ENCODE measurements at regions not wholly inside any gene's neighbourhood (a gene's known extent, or its start where the extent isn't known, plus 50 kb on each side); places are given as distances from the start of the nearest gene placed in this dataset.

DNA sequence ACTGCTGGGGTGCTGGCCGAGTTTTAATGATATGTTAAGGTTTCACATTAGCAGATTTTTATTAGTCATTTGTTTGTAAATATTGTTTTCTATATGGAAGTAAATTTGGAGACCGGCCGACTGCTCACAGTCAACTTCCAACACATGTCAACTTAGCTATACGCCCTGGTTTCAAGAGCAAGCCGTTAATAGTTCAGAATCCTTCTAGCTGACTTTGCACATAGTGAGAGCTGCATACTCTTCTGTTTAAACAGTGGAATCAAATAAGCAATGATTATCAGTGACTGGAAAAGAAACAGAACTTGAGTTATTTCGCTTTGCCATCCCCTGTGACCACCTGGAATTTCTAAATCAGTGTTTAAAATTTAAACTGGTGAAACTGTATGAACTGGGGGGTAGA lies 109.9 kb downstream of the PFKFB3 start:
- no peaks in the 10 kb centered on the region for H3K36me3 ChIP-seq
- TF ChIP-seq, protein P1, sequence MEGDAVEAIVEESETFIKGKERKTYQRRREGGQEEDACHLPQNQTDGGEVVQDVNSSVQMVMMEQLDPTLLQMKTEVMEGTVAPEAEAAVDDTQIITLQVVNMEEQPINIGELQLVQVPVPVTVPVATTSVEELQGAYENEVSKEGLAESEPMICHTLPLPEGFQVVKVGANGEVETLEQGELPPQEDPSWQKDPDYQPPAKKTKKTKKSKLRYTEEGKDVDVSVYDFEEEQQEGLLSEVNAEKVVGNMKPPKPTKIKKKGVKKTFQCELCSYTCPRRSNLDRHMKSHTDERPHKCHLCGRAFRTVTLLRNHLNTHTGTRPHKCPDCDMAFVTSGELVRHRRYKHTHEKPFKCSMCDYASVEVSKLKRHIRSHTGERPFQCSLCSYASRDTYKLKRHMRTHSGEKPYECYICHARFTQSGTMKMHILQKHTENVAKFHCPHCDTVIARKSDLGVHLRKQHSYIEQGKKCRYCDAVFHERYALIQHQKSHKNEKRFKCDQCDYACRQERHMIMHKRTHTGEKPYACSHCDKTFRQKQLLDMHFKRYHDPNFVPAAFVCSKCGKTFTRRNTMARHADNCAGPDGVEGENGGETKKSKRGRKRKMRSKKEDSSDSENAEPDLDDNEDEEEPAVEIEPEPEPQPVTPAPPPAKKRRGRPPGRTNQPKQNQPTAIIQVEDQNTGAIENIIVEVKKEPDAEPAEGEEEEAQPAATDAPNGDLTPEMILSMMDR (IDR thresholded peaks at IDR 0.05): no peak
- H3K9me3 ChIP-seq: no peaks in the 10 kb centered on the region
- ATAC-seq (no peak), DNase-seq (no peak)
- no peaks in the 10 kb centered on the region for H3K4me1 ChIP-seq
- no peak overlapping the region for H3K4me3 ChIP-seq
- intact Hi-C loops (cut with DNase I): no loop called here
- no peak overlapping the region for H3K27ac ChIP-seq
- no peaks in the 10 kb centered on the region for H3K27me3 ChIP-seq

DNA sequence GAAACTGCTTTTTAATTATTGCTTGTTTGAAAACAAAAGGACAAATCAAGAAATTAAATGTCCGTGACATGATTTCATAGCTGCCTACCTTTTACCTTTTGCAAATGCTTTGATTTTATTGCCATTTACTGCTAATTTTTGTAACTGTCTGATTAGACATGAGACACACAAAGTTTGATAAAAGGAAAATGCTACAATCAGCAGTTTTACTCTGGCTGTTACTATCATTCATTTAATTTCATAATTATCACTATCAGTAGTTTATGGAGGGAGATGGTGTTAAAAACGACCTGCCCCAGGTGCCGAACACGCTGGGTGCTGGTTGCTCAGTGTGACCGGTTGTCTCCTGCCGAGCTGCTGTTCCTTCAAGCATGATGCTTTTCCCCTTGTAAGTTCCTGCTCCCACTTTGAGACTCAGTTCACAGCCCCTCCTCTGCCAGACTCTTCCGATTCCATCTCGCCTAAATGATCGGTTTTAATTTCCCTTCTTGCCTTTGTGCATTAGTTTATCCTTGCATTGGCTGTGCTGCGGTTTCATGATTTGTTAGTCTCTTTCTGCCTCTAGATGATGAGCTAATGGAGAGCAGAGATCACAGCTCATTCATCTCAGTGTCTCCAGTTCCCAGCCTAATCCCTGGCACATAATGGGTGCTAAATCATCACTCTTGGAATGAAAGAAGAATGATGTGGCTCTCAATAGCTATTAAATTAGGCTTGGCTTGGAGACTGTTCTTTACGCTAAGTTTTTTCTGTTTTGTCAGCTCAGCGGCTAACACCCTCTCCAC lies 110.6 kb downstream of the PFKFB3 start:
- ATAC-seq (no peak), DNase-seq (no peak)
- no peaks in the 10 kb centered on the region for H3K4me1 ChIP-seq
- TF ChIP-seq, protein P1 (IDR thresholded peaks at IDR 0.05): no peak
- intact Hi-C loops (cut with DNase I): no loop called here
- H3K27me3 ChIP-seq: no peaks in the 10 kb centered on the region
- no peaks in the 10 kb centered on the region for H3K9me3 ChIP-seq
- H3K4me3 ChIP-seq: no peak overlapping the region
- no peak overlapping the region for H3K27ac ChIP-seq
- H3K36me3 ChIP-seq: no peaks in the 10 kb centered on the region

DNA sequence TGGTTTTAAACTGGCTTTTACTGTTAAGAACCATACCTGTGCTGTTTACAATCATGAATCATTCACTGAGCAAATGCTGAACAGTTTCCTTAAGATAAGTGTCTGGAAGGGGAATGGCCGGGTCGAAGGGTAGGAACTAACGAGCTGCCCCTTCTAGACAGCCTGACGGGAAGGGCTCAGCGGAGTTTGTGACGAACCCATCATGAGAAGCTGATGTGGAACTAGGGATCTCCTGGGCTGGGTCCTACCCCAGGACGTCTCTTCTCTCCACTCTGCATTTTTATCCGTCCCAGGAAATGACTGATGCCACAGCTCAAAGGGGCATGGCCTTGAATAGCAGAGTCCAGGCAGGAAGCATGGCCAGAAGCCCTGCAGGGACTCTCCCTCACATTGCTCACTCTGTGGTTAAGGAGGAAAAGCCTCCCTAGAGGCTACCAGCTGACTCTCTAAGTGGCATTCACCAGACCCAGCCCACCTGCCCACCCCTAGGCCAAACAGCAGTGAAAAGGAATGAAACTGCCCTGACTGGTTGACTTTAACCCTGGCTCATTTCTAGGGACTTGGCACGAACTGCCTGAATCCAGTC lies 112.0 kb downstream of the PFKFB3 start:
- no peak for DNase-seq
- intact Hi-C loops (cut with DNase I): no loop called here
- Histone ChIP-seq H3K27me3 (no peaks in the 10 kb centered on the region), H3K9me3 (no peaks in the 10 kb centered on the region), H3K4me3 (no peak overlapping the region), H3K36me3 (no peaks in the 10 kb centered on the region), H3K27ac (no peak overlapping the region), H3K4me1 (no peaks in the 10 kb centered on the region)
- peak; percentile 69 for ATAC-seq
- TF ChIP-seq, protein P1 (IDR thresholded peaks at IDR 0.05): no peak

DNA sequence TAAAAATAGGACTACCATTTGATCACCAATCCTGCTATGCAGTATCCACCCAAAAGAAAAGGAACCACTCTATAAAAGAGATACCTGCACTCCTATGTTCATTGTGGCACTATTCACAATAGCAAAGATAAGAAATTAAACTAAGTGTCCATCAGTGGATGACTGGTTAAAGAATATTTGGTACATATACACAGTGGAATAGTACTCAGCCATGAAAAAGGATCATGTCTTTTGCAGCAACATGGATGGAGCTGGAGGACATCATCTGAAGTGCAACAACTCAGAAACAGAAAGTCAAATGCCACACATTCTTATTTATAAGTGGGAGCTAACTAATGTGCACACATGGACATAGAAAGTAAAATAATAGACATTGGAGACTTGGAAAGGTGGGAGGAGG lies 116.4 kb downstream of the PFKFB3 start:
- no peak for DNase-seq
- no peaks in the 10 kb centered on the region for H3K4me1 ChIP-seq
- no peak for ATAC-seq
- no peak overlapping the region for H3K27ac ChIP-seq
- no peaks in the 10 kb centered on the region for H3K27me3 ChIP-seq
- no peaks in the 10 kb centered on the region for H3K36me3 ChIP-seq
- H3K4me3 ChIP-seq: no peak overlapping the region
- TF ChIP-seq, protein P1 (IDR thresholded peaks at IDR 0.05): no peak
- H3K9me3 ChIP-seq: no peaks in the 10 kb centered on the region
- intact Hi-C loops (cut with DNase I): no loop called here

DNA sequence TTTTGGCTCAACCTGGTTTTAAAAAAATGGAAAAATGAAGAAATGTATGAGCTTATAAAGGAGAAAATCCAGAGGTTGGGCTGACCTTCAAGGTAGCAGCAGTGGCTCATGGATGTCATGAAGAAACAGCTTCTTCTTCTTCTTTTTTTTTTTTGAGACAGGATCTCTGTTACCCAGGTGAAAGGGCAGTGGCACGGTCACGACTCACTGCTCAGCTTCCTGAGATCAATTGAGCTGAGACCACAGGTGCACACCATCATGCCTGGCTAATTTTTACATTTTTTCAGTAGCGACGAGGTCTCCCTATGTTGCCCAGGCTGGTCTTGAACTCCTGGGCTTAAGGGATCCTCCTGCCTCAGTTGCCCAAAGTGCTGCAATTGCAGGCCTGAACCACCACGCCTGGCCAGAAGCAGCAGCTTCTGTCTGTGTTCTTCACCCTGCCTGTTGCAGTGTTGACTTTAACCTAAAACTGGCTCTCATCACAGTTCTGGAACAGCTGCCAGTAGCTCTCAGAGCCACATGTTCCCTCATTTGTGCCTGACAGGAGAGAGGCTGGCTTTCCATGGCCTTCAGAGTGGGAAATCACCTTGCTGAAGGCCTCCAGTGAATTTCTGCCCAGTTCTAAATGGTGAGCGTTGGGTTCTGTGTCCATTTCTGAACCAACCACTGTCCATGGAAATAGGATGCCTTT lies 117.7 kb downstream of the PFKFB3 start:
- Histone ChIP-seq H3K36me3 (no peaks in the 10 kb centered on the region), H3K4me1 (no peaks in the 10 kb centered on the region), H3K27ac (no peak overlapping the region), H3K4me3 (no peak overlapping the region), H3K9me3 (no peaks in the 10 kb centered on the region), H3K27me3 (no peaks in the 10 kb centered on the region)
- no peak for DNase-seq
- intact Hi-C loops (cut with DNase I): no loop called here
- no peak for ATAC-seq
- TF ChIP-seq, protein P1 (IDR thresholded peaks at IDR 0.05): no peak
